SK-N-SH treated with all-trans-retinoic acid at 6 μM for 48 hours (cell line): ENCODE measurements at regions not wholly inside any gene's neighbourhood (a gene's known extent, or its start where the extent isn't known, plus 50 kb on each side); places are given as distances from the start of the nearest gene placed in this dataset.

Source experiments
- CREB5 ChIP-seq: fragments of 250-450 bp; sonication (Bioruptor Pico); IDR thresholded peaks from 2 replicates; pipeline ENCODE4 v1.5.1; 2020; ENCODE audit warnings: low read depth, mild to moderate bottlenecking, moderate library complexity
- TCF4 ChIP-seq: fragments of 250-450 bp; sonication (Bioruptor Pico); IDR thresholded peaks from 2 replicates; pipeline ENCODE4 v1.8.0; 2021; ENCODE audit warnings: mild to moderate bottlenecking, moderate library complexity, borderline replicate concordance
- ZNF565 ChIP-seq: fragments of 450-650 bp; formaldehyde crosslinking; conservative IDR thresholded peaks from 2 replicates; pipeline ENCODE4 v1.5.0; 2020; ENCODE audit warnings: low read depth, mild to moderate bottlenecking, moderate library complexity

DNA sequence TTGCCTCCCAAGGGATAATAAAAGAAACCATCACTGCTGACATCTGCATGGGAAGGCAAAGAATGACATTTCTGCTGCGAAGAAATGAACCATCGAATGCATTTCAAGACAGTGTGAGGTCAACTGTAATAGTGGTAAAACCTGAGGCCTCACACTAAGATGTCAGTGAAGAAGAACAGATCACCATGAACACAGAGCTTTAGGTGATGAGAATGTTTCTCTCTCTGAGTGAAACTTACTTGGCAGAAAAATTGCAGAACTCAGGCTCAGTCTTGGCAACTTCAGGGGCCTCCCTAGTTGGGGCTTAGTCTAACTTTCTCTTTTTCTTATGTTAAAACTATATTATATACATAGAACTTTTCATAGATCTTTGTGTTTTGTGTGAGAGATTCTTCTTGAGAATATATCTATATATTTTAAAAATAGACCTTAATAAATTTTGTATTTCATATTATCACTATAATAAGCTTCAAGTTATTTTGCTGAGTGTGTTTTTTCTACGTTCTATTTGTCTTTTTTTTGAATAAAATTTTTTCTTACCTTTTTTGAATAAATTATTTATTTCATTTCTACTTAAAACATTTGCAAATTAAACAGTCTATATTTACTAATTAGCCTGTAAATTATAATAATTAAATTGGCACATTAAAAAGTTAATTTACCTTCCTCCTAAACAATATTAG is 427.5 kb upstream of the TRIB2 start:
- TF ChIP-seq TCF4 (CRISPR knock-in tag) (no peak), CREB5 (no peak), ZNF565 (no peak)
